HG02678 (cell line): ENCODE measurements at regions not wholly inside any gene's neighbourhood (a gene's known extent, or its start where the extent isn't known, plus 50 kb on each side); places are given as distances from the start of the nearest gene placed in this dataset.
"Not testable (repeated sequence)": the region's sequence is repeated elsewhere in the genome, so short reads cannot be mapped to it uniquely, and the experiment has no call there.

ENCODE experiments used
- ATAC-seq: cut with Tn5 transposase; IDR thresholded peaks from one replicate; pipeline ENCODE4 v1.9.1; 2021; ENCODE audit warnings: mild to moderate bottlenecking, moderate library complexity; ENCODE audit not compliant: unreplicated experiment

DNA sequence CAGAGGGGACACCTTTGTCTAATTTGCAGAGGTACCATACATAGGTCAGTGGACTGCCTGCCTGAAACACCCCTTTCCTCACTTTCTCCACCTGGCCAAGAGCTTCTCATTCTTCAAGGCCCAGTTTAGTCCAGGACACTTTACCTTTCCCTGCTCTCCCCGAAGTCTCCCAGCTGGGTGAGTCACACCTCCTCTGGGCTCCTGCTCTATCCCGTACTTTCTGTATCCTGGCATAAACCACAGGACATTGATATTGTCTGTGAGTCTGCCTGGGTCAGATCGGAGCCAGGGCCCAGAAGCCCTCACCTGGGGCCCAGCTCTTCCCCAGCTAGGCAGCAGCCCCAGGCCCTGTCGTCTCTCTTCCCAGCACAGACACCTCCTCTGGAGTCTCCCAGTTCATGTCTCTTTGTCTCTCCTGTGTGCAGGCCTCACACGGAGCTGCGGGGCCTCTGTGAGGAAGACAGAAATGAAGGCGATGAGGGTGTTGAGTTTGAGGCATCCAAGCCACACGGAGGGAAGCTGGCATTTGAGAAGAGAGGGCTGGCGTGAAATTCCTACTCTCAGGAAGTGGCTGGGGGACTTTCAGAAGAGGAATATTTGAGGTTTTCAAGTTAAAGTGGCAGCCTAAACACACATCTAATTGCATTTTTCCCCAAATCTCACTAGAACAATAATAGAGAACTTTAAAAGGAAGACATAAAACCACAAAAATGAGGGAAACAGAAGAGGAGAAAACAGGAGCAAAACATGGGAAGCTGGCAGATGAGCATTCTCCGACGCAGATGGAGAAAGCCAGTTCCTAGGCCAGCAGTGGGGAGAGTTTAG is 79.6 kb upstream of the LAPTM4A start:
- no peak for ATAC-seq

DNA sequence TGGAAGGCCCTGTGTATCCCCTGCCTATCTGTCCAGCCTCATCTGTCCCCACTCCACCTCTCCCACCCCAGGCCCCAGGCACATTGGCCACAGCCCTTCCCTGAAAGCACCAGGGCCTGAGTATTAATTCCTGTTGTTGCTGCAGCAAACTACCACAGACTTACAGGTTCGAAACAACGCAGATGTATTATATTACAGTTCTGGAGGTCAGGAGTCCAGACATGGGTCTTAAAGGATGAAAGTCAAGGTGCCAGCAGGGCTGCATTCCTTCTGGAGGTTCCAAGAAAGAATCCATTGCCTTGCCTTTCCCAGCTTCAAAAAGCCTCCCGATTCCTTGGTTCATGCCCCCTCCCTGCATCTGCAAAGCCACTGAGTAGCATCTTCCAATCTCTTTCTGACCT is 78.7 kb upstream of the LAPTM4A start:
- ATAC-seq, result no peak

DNA sequence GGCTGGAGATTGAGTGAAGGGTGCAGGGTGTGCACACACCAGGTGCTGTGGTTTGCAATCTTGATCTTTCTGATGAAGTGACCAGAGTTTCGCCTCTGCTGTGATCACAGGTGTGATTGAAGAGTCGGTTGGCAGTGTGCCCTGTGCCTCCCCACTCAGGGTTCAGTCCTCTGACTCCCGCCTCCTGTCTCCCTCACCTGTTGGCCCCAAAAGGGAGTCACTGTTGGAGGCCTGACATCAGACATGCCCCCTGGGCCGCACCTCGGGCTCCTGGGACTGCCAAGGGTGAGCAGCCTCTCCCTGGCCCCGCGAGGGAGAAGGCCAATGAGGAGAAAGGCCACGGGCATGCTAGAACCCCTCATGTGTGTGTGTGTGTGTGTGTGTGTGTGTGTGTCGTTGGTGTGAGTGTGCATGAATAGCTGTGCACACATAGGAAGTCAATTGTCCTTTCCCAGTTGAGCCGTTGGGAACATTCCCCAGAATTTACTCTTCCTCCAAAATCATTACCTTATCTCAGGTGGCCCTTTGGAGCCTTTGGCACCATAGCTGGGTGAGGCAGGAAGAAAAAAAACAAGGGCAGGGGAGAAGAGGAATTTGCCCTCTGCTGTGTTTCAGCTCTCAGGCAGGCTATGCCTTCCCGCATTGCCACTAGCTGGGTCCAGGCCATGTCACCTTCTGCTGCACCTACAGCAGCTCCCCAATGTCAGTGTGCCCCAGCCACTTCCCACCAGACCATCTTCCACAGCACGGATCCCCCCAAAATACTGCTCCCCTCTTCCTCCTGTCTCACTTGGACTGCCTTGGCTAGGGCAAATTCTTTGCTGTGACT is 78.1 kb upstream of the LAPTM4A start:
- ATAC-seq, result no peak

DNA sequence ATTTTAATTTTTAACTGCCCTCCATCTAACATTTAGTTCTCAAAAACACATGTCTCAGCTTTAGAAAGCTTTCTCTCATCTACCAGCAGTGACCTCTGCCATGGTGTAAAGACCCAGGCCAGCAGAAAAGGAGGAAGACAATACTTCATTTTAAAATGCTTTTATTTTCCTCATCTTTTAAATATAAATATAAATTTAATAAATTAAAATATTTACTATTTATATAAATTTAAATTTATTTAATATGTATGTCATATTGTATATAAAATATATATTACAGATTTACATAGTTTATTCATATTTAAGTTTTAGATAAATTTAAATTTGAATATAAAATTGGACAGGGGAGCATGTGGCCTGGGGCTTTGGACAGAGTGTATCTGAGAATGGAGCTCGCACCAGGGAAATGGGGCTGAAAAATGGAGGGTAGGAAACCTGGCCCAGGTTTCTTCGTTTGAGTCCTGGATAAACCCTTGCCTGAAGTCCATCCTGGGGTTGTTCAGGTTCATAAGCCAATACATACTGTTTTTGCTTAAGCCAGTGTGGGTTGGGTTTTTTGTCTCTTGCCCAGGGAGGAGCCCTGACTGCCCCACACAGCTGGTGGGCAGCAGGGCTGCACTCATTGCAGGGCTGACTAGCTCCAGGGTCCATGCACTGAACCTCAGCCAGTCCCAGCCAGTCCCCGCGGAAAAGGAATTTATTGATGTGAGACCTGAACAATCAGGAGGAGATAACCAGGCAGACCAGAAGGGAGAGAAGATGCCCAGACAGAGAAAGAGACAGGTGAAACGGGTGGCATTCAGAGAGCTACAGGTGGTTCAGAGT is 77.3 kb upstream of the LAPTM4A start:
- no peak for ATAC-seq

DNA sequence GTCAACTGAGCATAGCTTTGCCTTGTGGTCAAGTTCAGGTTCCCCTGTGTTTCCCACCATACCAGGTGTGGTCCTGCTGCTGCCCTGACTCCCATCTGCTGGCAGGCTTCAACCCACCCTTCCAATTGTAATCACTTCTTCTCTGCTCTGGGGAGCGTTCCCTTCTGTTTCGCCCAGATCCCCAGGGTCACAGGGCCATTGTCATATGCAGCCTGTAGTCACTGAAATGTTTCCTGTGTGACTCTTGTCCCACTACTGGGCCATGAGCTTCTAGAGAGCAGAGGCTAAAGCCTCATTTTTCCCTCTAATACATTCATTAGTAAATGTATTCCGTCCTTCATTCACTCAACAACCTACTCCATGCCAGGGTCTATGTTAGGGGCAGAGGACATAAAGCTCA is 75.0 kb upstream of the LAPTM4A start:
- ATAC-seq, result no peak

DNA sequence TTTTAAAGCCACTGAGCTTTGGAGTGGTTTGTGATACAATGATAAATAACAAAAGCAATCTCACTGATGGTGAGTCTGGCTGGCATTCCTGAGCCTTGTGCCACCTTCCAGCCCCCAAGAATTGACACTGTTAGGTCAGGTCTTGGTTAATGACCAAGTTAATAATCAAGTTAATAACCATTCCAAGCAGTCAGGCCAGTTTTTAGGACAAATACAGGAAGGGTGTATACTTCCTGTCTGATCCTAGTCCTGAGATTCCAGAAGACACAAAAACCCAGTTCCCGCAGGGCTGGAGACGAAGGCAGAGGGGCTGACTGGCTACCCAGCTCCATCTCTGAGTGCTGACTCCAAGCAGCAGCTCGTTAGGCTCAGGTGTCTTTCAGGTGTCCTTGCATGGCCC is 74.6 kb upstream of the LAPTM4A start:
- no peak for ATAC-seq

DNA sequence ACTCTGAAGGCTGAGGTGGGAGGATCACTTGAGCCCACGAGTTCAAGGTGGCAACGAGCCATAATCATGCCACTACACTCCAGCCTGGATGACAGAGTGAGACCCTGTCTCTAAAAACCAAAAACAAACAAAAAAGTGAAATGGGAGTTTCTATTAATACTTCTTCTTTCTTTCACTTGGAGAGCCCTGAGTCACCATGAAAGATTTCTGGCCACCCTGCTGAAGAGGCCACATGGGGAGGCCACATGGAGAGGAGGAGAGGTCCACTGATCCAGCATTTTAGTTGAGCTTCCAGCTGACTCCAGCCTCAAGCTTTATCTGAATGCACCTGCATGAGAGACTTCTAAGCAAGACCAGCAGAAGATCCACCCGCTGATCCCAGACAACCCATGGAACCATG is 74.2 kb upstream of the LAPTM4A start:
- ATAC-seq, result no peak

DNA sequence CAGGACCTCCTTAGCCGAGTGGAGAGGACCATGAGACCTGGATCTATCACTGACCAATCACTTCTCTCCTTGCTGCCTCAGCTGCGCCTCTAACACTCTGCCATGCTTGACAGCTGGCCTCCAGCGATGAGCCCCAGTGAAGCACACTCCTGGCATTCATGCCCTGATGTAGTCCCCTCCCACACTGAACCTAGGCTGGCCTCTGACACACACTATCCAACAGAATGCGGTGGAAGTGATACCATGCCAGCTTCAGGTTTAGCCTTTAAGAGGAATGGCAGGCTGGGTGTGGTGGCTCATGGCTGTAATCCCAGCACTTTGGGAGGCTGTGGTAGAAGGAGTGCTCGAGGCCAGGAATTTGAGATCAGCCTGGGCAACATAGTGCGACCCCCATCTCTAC is 73.7 kb upstream of the LAPTM4A start:
- no peak for ATAC-seq

DNA sequence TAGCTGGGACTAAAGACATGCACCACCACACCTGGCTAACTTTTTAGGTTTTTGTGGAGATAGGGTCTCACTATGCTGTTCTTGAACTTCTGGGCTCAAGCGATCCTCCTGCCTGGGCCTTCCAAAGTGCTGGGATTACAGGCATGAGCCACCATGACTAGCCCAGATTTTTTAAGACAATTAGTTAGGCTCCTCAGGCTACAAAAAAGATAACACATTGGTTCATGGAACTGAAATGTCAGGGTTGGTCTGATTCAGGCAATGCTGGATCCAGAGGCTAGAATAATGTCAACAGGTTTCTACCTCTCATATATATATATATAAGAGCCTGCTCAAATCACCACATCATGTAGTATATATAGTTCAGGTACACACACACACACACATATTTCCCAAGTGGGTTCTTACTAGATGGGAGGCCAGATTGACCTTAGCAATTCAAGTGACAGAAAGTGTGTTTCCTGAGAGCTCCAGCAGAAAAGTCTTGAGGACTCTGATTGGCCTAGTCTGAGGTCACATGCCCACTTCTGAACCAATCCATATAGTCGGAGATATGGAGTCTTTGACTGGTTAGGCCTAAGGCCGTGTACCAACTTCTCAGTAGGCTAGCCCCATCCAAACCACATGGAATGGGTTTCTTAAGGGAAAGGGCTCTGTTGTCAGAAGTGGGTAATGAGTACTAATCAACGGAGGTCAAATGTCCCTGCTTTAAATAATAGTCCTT is 72.6 kb upstream of the LAPTM4A start:
- ATAC-seq, result no peak

DNA sequence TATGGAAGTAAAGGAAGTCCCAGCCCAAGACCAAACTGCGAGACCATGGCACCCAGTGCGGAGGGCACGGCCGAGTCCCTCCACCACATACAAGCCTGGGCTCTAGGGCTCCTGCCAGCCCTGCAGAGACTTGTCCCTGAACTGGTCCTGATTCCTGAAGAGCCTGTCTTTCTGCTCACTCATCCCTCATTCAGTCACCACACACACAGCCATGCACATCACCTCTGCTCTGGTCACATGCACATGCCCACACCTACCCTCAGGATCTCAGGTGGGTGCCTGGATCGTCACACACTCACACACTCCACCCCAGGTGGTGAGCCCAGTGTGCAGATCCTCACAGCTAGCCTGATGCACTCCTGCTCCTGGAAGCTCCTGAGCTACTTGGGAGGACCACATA is 71.4 kb upstream of the LAPTM4A start:
- ATAC-seq, result no peak

DNA sequence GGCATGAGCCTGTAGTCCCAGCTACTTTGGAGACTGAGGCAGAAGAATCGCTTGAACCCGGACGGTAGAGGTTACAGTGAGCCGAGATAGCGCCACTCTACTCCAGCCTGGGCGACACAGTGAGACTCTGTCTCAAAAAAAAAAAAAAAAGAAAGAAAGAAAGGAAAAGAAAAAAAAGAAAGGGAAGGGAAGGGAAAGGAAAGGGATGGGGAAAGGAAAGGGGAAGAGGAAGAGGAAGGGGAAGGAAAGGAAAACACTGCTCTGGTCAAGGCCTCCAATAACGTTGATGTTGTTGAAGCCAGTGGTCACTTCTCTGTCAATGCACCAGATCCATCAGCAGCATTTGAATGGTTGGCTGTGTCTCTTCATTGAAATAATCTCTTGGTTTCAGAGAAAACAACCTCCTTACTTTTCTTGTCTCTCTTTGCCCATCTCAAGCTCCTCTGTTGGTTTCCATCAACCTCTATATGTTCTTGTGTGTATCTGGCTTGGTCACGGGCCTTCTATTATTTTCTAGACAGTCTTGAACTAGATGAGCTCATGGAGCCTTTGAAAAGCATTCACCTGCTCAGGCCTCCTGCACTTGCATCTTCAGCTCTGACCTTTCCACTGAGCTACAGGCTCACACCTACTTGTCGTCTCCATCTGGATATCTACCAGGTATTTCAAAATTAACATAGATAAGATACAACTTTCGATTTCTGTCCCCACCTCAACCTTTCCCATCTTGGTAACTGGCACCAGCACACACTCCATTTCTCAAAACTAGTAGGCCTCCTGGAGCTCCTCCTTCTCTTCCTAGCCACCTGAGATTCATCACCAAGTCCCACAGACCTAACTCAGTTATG is 69.4 kb upstream of the LAPTM4A start:
- no peak for ATAC-seq

DNA sequence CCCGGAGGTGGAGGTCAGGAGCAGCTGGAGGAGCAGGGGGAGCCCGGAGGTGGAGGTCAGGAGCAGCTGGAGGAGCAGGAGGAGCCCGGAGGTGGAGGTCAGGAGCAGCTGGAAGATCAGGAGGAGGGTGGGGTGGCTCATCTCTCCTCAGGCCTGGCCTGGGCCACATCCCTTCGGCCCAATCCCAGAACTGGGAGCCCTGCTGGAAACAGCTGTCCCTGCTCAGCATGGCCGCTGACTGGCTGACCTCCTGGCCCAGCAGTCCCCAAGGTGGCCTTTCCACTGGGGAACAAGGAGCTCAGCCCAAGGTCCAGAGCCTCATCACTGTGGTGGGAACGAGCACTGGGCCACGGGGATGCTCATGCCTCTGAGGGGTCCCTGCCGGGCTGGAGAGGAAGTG is 66.6 kb upstream of the LAPTM4A start:
- ATAC-seq, result no peak

DNA sequence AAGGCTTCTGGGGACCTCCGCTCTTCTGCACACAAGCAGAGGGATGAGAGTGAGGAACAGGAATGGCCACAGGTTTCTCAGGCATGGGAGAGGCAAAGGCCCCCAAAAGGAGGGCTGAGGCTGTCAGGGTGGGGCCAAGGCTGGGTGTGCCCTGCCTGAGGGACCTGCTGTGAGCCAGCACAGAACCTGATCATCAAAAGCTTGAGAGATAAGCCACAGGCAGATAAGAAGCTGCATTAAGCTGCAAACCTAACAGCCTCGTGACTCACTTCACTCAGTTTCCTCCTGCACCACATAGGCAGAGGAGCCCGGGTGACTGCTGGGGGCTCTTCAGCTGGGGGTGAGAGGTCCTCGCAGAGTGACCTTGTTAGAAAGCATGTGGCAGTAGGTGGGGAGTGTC is 64.5 kb upstream of the LAPTM4A start:
- no peak for ATAC-seq

DNA sequence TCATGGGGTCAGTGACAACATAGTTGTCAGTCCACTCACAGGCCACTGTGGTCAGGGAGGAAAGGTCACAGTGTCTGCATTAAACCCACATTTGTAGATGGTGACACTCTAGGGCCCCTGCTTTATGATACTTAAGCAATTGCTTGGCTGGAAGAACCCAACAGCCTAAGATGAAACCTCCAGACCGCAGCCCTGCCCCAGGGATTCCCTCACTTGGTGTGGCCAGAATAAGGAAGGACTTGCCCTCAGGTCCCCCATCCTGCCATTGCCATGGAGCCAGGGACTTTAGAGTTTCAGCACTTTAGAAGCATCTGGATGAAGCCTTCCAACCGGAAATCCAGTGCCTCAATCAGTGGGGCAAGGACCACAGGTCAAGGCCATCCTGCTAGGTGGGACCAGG is 63.9 kb upstream of the LAPTM4A start:
- ATAC-seq, result no peak

DNA sequence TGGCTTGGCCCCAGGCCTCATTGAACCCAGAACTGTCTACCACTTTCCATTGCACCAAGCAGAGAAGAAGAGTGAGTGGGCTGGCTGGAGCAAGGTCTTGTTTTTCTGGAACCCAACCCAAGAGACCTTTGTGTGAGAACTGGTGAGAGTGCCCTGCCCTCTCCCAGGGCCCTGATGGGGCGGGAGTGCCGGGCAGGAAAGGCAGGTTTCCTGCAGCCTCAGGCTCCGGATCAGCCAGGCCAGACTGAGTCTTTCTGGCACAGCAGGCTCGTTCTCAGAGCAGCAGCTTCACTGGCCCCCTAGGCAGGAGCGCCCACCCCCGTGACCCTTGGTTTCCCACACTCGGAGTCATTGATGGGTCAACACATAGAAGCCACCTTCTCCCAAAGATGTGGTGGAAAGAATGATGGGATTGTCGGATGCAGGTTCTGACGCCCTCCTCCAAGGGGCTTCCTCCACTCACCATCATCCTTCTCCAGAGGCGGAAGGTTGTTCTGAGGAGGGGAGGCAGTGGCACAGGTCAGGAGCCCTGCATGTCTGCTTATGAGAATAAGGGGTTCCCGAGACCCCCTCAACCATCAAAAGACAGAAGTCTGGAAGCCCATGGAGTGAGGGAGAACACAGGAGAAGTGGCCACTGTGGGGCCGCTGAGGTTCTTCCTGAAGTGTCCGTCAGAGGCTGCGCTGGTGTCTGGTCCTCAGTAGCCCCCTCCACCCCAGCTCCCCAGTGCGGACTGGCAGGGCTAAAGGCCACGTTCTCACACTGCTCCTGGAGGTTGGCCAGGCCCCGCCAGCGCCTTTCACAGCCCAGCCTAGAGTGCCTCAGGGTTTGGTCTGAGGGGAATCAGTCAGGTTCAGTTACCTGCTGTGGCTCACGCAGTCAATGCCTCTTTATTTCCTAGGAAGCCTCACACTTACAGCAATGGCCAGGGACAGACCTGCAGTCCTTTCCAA is 62.8 kb upstream of the LAPTM4A start:
- no peak for ATAC-seq

DNA sequence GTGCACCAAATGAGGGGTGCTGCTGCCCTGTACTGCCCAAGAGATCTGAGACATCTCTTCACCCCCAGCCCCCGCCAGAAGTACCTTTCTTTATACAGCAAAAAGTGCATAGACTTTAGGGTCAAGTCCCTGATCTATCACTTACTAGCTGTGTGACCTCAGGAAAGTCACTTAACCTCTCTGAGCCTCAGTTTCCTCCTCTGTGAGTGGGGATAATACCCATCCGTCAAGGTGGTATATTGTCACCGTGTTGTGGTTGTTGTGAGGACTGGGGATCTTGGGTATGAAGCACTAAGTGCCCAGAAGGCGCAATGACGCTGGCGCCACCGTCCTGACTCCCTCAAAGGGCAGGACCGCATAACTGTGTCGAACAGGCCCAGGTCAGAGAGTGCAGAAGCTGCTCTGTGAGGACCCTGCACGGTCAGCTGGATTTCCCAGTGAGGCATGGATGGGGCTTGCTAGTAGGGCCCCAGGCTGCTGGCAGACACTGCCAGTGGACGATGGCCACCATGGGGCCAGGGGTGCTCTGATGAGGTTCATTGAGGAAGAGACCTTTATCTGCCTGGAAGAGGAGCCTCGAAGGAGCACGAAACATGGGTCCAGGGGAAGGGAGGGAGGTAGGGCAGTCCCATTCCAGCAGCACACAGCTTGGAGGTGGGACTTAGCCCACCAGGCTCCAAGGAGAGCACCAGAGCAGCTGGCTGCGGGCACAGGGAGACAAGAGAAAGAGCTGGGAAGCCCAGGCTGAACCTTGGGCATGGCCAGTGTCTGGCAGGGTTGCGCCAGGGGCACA is 61.8 kb upstream of the LAPTM4A start:
- no peak for ATAC-seq

DNA sequence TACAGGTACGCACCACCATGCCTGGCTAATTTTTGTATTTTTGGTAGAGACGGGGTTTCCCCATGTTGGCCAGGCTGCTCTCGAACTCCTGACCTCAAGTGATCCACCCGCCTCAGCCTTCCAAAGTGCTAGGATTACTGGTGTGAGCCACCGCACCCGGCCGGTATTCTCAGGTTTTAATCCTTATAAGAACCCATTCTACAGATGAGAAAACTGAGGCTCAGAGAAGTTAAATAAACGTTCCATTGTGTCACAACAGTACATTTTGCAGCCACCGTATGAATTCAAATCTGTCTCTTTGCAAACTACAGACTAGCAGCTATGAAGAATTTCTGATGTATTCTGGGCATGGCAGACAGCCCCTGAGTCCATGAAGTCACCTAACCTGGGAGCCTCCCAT is 60.9 kb upstream of the LAPTM4A start:
- not testable (repeated sequence) for ATAC-seq
